Heart left ventricle (tissue), 13 donors: ENCODE measurements at regions not wholly inside any gene's neighbourhood (a gene's known extent, or its start where the extent isn't known, plus 50 kb on each side); places are given as distances from the start of the nearest gene placed in this dataset.

ENCODE experiments used
- CTCF ChIP-seq, 12 donors: fragments of 200-600 bp; sonication (generic) in 4 of 12; IDR thresholded peaks; one replicate each; pipeline versions ENCODE4 v1.5.0 to v1.8.0; 2018 to 2022; ENCODE audit warnings: antibody characterized with exemption in 12 of 12, mild to moderate bottlenecking in 5 of 12
- POLR2A ChIP-seq, 2 donors: fragments of 450-650 bp; IDR thresholded peaks; one replicate each; pipeline ENCODE4 v1.6.1; 2017; ENCODE audit warnings: antibody characterized with exemption in 2 of 2, mild to moderate bottlenecking in 2 of 2, moderate library complexity in 2 of 2
- donor health status: ischemic (EF 13 %, LVEDD 7.1; RV severe dilation, severe dysfunction).
- donor health status: DM: no; HTN: yes; CAD: no.
- donor health status: DM: no; HTN: no; CAD: no.
- donor health status: ischemic (EF 25% LVEDD 6.9; RV normal size, moderate dysfunction).
- donor health status: ischemic (EF 25% LVEDD 5.7; RV mildly dilated, moderate dysfunction).
- donor health status: ischemic (EF 35%, LVEDD 5.7; RV mildly dilated, moderate dysfunction).
- donor health status: nonischemic (EF 11% LVEDD 7.7; RV severe dilation, severe dysfunction).
- donor health status: DM: yes; HTN: yes; CAD: no.
- donor health status: PGD.
- donor health status: ischemic (EF 29% LVEDD 5.4; RV normal size, mild dysfunction).
- donor health status: nonischemic (EF 23%, LVEDD 6.1; RV moderate dilation, normal function).

GRCh38 chr6:126824815-126825214, 293.7 kb upstream of the RSPO3 start:
- TF ChIP-seq CTCF (IDR thresholded peaks at IDR 0.05) (no peak), POLR2A (IDR thresholded peaks at IDR 0.05) (no peak)
